ENCODE measurements at regions not wholly inside any gene's neighbourhood (a gene's known extent, or its start where the extent isn't known, plus 50 kb on each side); places are given as distances from the start of the nearest gene placed in this dataset.
A peak's percentile ranks its signal among the peaks of the same experiment; 100 is the strongest.

GRCh38 chr9:16120727-16121126 is 567.9 kb downstream of the CCDC171 start:
- H3K4me1 Mint-ChIP-seq (ENCODE audit: low read depth) = no peaks in the 10 kb centered on the region
- no peaks in the 10 kb centered on the region for H3K36me3 Mint-ChIP-seq (ENCODE audit: low read depth)
- no peak overlapping the region for H3K4me3 Mint-ChIP-seq
- no peaks in the 10 kb centered on the region for H3K9me3 Mint-ChIP-seq
- no peak for DNase-seq (ENCODE audit: low spot score)
- H3K27me3 Mint-ChIP-seq (ENCODE audit: low read depth) = no peaks in the 10 kb centered on the region
- H3K27ac Mint-ChIP-seq = no peak overlapping the region

- Mint-ChIP-seq H3K27ac (no peak overlapping the region), H3K27me3 (ENCODE audit: low read depth) (no peaks in the 10 kb centered on the region), H3K4me3 (no peak overlapping the region), H3K9me3 (no peaks in the 10 kb centered on the region), H3K36me3 (ENCODE audit: low read depth) (no peaks in the 10 kb centered on the region), H3K4me1 (ENCODE audit: low read depth) (no peaks in the 10 kb centered on the region)
- no peak for DNase-seq (ENCODE audit: low spot score)
These were observed 568.3 kb downstream of the CCDC171 start for GRCh38 chr9:16121168-16121567.

- no peak for DNase-seq (ENCODE audit: low spot score)
- Mint-ChIP-seq H3K27me3 (ENCODE audit: low read depth) (no peaks in the 10 kb centered on the region), H3K36me3 (ENCODE audit: low read depth) (no peaks in the 10 kb centered on the region), H3K4me1 (ENCODE audit: low read depth) (no peaks in the 10 kb centered on the region), H3K27ac (no peak overlapping the region), H3K9me3 (no peaks in the 10 kb centered on the region), H3K4me3 (no peak overlapping the region)
These were observed 568.9 kb downstream of the CCDC171 start for GRCh38 chr9:16121601-16122286.

GRCh38 chr9:16125629-16126028 is 572.8 kb downstream of the CCDC171 start:
- Mint-ChIP-seq H3K27ac (no peak overlapping the region), H3K27me3 (ENCODE audit: low read depth) (no peaks in the 10 kb centered on the region), H3K4me3 (no peak overlapping the region), H3K4me1 (ENCODE audit: low read depth) (no peaks in the 10 kb centered on the region), H3K36me3 (ENCODE audit: low read depth) (no peaks in the 10 kb centered on the region), H3K9me3 (no peaks in the 10 kb centered on the region)
- DNase-seq (ENCODE audit: low spot score) = no peak

GRCh38 chr9:16126042-16126441 is 573.2 kb downstream of the CCDC171 start:
- no peaks in the 10 kb centered on the region for H3K4me1 Mint-ChIP-seq (ENCODE audit: low read depth)
- no peak for DNase-seq (ENCODE audit: low spot score)
- no peak overlapping the region for H3K27ac Mint-ChIP-seq
- H3K27me3 Mint-ChIP-seq (ENCODE audit: low read depth) = no peaks in the 10 kb centered on the region
- H3K4me3 Mint-ChIP-seq = no peak overlapping the region
- H3K36me3 Mint-ChIP-seq (ENCODE audit: low read depth) = no peaks in the 10 kb centered on the region
- no peaks in the 10 kb centered on the region for H3K9me3 Mint-ChIP-seq

GRCh38 chr9:16128003-16128402 is 575.2 kb downstream of the CCDC171 start:
- H3K36me3 Mint-ChIP-seq (ENCODE audit: low read depth) = no peaks in the 10 kb centered on the region
- no peak overlapping the region for H3K27ac Mint-ChIP-seq
- no peak for DNase-seq (ENCODE audit: low spot score)
- H3K4me1 Mint-ChIP-seq (ENCODE audit: low read depth) = no peaks in the 10 kb centered on the region
- no peak overlapping the region for H3K4me3 Mint-ChIP-seq
- no peaks in the 10 kb centered on the region for H3K27me3 Mint-ChIP-seq (ENCODE audit: low read depth)
- no peaks in the 10 kb centered on the region for H3K9me3 Mint-ChIP-seq

- peaks cover 3% of the 10 kb centered on the region for H3K4me1 Mint-ChIP-seq (ENCODE audit: low read depth)
- DNase-seq (ENCODE audit: low spot score) = no peak
These were observed 578.4 kb downstream of the CCDC171 start for GRCh38 chr9:16131264-16131663.

GRCh38 chr9:16132513-16132912 is 579.7 kb downstream of the CCDC171 start:
- Mint-ChIP-seq H3K27ac (no peak overlapping the region), H3K4me3 (no peak overlapping the region)

More at GRCh38 chr9:16131264-16131663, 578.4 kb downstream of the CCDC171 start:
- Mint-ChIP-seq H3K27ac (no peak overlapping the region), H3K36me3 (ENCODE audit: low read depth) (no peaks in the 10 kb centered on the region), H3K9me3 (no peaks in the 10 kb centered on the region), H3K4me3 (no peak overlapping the region), H3K27me3 (ENCODE audit: low read depth) (no peaks in the 10 kb centered on the region)

GRCh38 chr9:16133032-16133431 is 580.2 kb downstream of the CCDC171 start:
- Mint-ChIP-seq H3K4me1 (ENCODE audit: low read depth) (peaks cover 3% of the 10 kb centered on the region), H3K9me3 (no peaks in the 10 kb centered on the region), H3K27ac (no peak overlapping the region), H3K36me3 (ENCODE audit: low read depth) (no peaks in the 10 kb centered on the region), H3K4me3 (no peak overlapping the region), H3K27me3 (ENCODE audit: low read depth) (no peaks in the 10 kb centered on the region)
- no peak for DNase-seq (ENCODE audit: low spot score)

More at GRCh38 chr9:16132513-16132912, 579.7 kb downstream of the CCDC171 start:
- DNase-seq (ENCODE audit: low spot score) = no peak
- no peaks in the 10 kb centered on the region for H3K36me3 Mint-ChIP-seq (ENCODE audit: low read depth)
- peaks cover 3% of the 10 kb centered on the region for H3K4me1 Mint-ChIP-seq (ENCODE audit: low read depth)
- no peaks in the 10 kb centered on the region for H3K9me3 Mint-ChIP-seq
- no peaks in the 10 kb centered on the region for H3K27me3 Mint-ChIP-seq (ENCODE audit: low read depth)

- Mint-ChIP-seq H3K4me1 (ENCODE audit: low read depth) (peaks cover 3% of the 10 kb centered on the region), H3K4me3 (no peak overlapping the region), H3K9me3 (no peaks in the 10 kb centered on the region), H3K36me3 (ENCODE audit: low read depth) (no peaks in the 10 kb centered on the region), H3K27ac (no peak overlapping the region), H3K27me3 (ENCODE audit: low read depth) (no peaks in the 10 kb centered on the region)
- DNase-seq (ENCODE audit: low spot score) = peak; percentile 5
These were observed 580.8 kb downstream of the CCDC171 start for GRCh38 chr9:16133556-16134227.

GRCh38 chr9:16134351-16134750 is 581.5 kb downstream of the CCDC171 start:
- Mint-ChIP-seq H3K4me3 (no peak overlapping the region), H3K36me3 (ENCODE audit: low read depth) (no peaks in the 10 kb centered on the region), H3K9me3 (no peaks in the 10 kb centered on the region), H3K4me1 (ENCODE audit: low read depth) (peaks cover 3% of the 10 kb centered on the region), H3K27me3 (ENCODE audit: low read depth) (no peaks in the 10 kb centered on the region), H3K27ac (no peak overlapping the region)
- no peak for DNase-seq (ENCODE audit: low spot score)

GRCh38 chr9:16135968-16136367 is 583.1 kb downstream of the CCDC171 start:
- Mint-ChIP-seq H3K9me3 (no peaks in the 10 kb centered on the region), H3K27ac (no peak overlapping the region), H3K4me3 (no peak overlapping the region), H3K36me3 (ENCODE audit: low read depth) (no peaks in the 10 kb centered on the region), H3K4me1 (ENCODE audit: low read depth) (peaks cover 3% of the 10 kb centered on the region), H3K27me3 (ENCODE audit: low read depth) (no peaks in the 10 kb centered on the region)
- DNase-seq (ENCODE audit: low spot score) = no peak

GRCh38 chr9:16136451-16136850 is 583.6 kb downstream of the CCDC171 start:
- H3K36me3 Mint-ChIP-seq (ENCODE audit: low read depth) = no peaks in the 10 kb centered on the region
- DNase-seq (ENCODE audit: low spot score) = no peak
- H3K4me1 Mint-ChIP-seq (ENCODE audit: low read depth) = peaks cover 3% of the 10 kb centered on the region
- no peak overlapping the region for H3K27ac Mint-ChIP-seq
- H3K4me3 Mint-ChIP-seq = no peak overlapping the region
- H3K9me3 Mint-ChIP-seq = no peaks in the 10 kb centered on the region
- H3K27me3 Mint-ChIP-seq (ENCODE audit: low read depth) = no peaks in the 10 kb centered on the region

- Mint-ChIP-seq H3K36me3 (ENCODE audit: low read depth) (no peaks in the 10 kb centered on the region), H3K4me3 (no peak overlapping the region), H3K4me1 (ENCODE audit: low read depth) (peaks cover 3% of the 10 kb centered on the region), H3K27ac (no peak overlapping the region), H3K27me3 (ENCODE audit: low read depth) (no peaks in the 10 kb centered on the region), H3K9me3 (no peaks in the 10 kb centered on the region)
- DNase-seq (ENCODE audit: low spot score) = no peak
These were observed 584.1 kb downstream of the CCDC171 start for GRCh38 chr9:16136961-16137360.

Measured in T-helper 2 cell treated with Interferon-gamma antibody and Interleukin-4, amounts not matched to agents 5 μg/mL and 100 μg/mL, for 36 hours (primary cell).